Calu3 (cell line): ENCODE measurements at regions not wholly inside any gene's neighbourhood (a gene's known extent, or its start where the extent isn't known, plus 50 kb on each side); places are given as distances from the start of the nearest gene placed in this dataset.

Experiments
- BruUV-seq: library from RNA; stranded (reverse); fragments of 400-500 nt; replicated peaks from 2 replicates; lab custom pipeline; 2021; lab: Mats Ljungman, UMichigan
- CTCF ChIA-PET: fragments of 300-600 bp; sonication (Branson Sonifier 250); formaldehyde crosslinking; loops from one replicate; lab custom pipeline; 2022; ENCODE audit warnings: antibody characterized with exemption; lab: Charles Lee
- DNase-seq: peaks from one replicate; pipeline ENCODE4 v3.0.0; 2022
- H3K27ac Mint-ChIP-seq: one replicate; pipeline ENCODE4 v1.8.0; 2022; ENCODE audit warnings: mixed read lengths; ENCODE audit not compliant: unreplicated experiment
- H3K27me3 Mint-ChIP-seq: one replicate; pipeline ENCODE4 v1.8.0; 2022; ENCODE audit warnings: mixed read lengths; ENCODE audit not compliant: unreplicated experiment
- H3K36me3 Mint-ChIP-seq: one replicate; pipeline ENCODE4 v1.8.0; 2022; ENCODE audit warnings: mild to moderate bottlenecking, moderate library complexity, mixed read lengths; ENCODE audit not compliant: insufficient read depth, unreplicated experiment
- H3K4me1 Mint-ChIP-seq: one replicate; pipeline ENCODE4 v1.8.0; 2022; ENCODE audit warnings: mild to moderate bottlenecking, low read depth, mixed read lengths; ENCODE audit not compliant: unreplicated experiment
- H3K4me3 Mint-ChIP-seq: one replicate; pipeline ENCODE4 v1.8.0; 2022; ENCODE audit warnings: mild to moderate bottlenecking, low read depth, moderate library complexity, mixed read lengths; ENCODE audit not compliant: unreplicated experiment
- H3K9me3 Mint-ChIP-seq: one replicate; pipeline ENCODE4 v1.8.0; 2022; ENCODE audit warnings: low read depth, mixed read lengths; ENCODE audit not compliant: unreplicated experiment
- intact Hi-C: fragments of 100-400 bp; cut with micrococcal nuclease; formaldehyde crosslinking; loops from one replicate; pipeline ENCODE4 v1.10.0; 2022; ENCODE audit not compliant: unreplicated experiment
- TF ChIP-seq, protein P1 (sequence below): fragments of 200-600 bp; IDR thresholded peaks from one replicate; pipeline ENCODE4 v1.8.0; 2022; ENCODE audit warnings: antibody characterized with exemption; ENCODE audit not compliant: unreplicated experiment

DNA sequence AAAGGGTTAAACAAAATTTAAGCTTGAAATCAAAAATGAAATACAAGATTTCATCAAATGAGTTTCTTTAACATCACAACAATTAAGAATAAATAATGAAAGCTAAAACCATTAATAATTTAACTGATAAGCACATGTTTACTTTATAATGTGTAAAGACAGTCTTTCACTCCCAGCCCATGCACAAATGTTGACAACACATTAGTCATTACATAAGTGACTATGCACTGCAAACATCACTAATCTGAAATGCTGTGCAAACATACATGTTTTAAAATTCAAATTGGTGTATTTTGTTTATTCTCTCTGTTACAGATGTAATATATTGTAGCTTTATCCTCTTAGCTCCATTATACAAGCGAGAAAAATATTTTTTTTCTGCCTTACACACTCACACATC lies 220.6 kb upstream of the CPXCR1 start:
- no TSS peak for BruUV-seq
- intact Hi-C loops: no loop called here
- Mint-ChIP-seq H3K36me3 (no peaks in the 10 kb centered on the region), H3K4me1 (no peaks in the 10 kb centered on the region), H3K4me3 (no peak overlapping the region), H3K9me3 (peaks cover 4% of the 10 kb centered on the region), H3K27ac (no peak overlapping the region), H3K27me3 (no peaks in the 10 kb centered on the region)
- no peak for DNase-seq
- CTCF ChIA-PET: no interaction called here
- TF ChIP-seq, protein P1, sequence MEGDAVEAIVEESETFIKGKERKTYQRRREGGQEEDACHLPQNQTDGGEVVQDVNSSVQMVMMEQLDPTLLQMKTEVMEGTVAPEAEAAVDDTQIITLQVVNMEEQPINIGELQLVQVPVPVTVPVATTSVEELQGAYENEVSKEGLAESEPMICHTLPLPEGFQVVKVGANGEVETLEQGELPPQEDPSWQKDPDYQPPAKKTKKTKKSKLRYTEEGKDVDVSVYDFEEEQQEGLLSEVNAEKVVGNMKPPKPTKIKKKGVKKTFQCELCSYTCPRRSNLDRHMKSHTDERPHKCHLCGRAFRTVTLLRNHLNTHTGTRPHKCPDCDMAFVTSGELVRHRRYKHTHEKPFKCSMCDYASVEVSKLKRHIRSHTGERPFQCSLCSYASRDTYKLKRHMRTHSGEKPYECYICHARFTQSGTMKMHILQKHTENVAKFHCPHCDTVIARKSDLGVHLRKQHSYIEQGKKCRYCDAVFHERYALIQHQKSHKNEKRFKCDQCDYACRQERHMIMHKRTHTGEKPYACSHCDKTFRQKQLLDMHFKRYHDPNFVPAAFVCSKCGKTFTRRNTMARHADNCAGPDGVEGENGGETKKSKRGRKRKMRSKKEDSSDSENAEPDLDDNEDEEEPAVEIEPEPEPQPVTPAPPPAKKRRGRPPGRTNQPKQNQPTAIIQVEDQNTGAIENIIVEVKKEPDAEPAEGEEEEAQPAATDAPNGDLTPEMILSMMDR: no peak

DNA sequence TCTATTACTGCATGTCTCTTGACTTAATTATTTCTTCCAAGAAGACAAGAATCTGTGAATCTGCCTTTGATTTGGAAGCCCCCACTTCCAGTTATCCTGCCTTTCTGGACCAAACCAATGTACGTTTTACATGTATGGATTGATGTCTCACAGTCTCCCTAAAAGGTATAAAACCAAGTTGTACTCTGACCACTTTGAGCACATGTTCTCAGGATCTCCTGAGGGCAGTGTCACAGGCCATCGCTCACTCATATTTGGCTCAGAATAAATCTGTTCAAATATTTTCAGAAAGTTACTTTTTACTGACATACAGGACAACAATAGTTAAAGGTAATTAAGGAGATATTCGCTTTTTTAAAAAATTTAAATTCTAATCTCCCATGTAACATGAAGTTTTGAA lies 188.6 kb upstream of the CPXCR1 start:
- CTCF ChIA-PET: no interaction called here
- Mint-ChIP-seq H3K36me3 (no peaks in the 10 kb centered on the region), H3K27ac (no peak overlapping the region), H3K4me3 (no peak overlapping the region), H3K27me3 (no peaks in the 10 kb centered on the region), H3K4me1 (no peaks in the 10 kb centered on the region), H3K9me3 (peaks cover 2% of the 10 kb centered on the region)
- no peak for DNase-seq
- intact Hi-C loops: no loop called here
- BruUV-seq: no TSS peak
- TF ChIP-seq, protein P1: no peak

DNA sequence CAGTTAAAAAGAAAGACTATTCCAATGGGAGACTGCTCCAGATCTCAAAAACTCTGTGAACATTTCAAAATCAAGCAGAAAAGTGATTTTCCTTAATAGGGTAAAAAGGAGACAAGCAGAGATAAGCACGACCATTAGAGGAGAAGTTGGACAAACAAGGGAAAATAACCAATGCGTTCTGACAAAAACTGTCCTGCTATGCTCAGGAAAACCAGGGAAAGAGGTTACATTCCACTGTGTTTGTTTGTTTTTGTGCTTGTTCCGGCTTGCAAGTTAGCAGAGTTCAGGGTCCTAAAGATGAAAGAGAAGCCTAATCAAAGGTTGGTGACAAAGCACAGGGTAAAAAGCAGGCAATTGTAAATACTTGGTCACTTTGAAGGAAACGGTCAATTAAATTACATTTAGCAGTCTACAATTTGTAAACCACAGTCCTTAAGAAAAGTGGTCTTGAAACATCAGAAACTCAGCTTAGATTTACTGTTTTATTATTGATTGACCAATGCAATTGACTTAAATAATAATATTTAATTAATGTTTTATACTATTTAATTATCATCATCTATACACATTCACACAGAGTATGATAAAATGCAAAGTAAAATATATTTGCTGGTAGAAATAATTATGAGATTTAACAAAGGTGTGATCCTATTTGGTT lies 186.2 kb upstream of the CPXCR1 start:
- TF ChIP-seq, protein P1: no peak
- no peaks in the 10 kb centered on the region for H3K4me1 Mint-ChIP-seq
- no peak overlapping the region for H3K27ac Mint-ChIP-seq
- CTCF ChIA-PET: no interaction called here
- intact Hi-C loops: no loop called here
- H3K27me3 Mint-ChIP-seq: no peaks in the 10 kb centered on the region
- peaks cover 2% of the 10 kb centered on the region for H3K9me3 Mint-ChIP-seq
- H3K36me3 Mint-ChIP-seq: no peaks in the 10 kb centered on the region
- DNase-seq: no peak
- no peak overlapping the region for H3K4me3 Mint-ChIP-seq
- BruUV-seq: no TSS peak

DNA sequence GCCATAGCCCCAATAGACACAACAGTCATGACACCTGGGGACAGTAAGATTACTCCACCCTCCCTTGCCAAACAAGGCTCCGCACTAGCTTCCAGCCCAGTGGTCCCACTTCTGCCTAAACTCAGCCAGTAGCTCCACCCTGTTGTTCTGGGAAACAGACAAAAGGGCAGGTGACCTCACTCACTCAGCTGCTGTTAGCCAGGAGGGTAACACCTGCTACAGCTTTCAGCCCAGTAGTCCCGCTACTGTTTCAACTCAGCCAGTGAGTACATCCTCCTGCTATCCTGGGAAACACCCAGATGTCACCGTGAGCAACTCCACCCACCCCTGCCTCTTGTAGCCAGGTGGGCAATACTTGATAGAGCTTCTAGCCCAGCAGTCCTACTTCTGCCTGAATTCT lies 162.7 kb upstream of the CPXCR1 start:
- CTCF ChIA-PET: no interaction called here
- intact Hi-C loops: no loop called here
- H3K4me3 Mint-ChIP-seq: no peak overlapping the region
- TF ChIP-seq, protein P1: no peak
- H3K27me3 Mint-ChIP-seq: no peaks in the 10 kb centered on the region
- H3K4me1 Mint-ChIP-seq: no peaks in the 10 kb centered on the region
- no peak for DNase-seq
- H3K9me3 Mint-ChIP-seq: peaks cover 7% of the 10 kb centered on the region
- H3K27ac Mint-ChIP-seq: no peak overlapping the region
- no TSS peak for BruUV-seq
- H3K36me3 Mint-ChIP-seq: no peaks in the 10 kb centered on the region
